Stomach (tissue), 4 donors: ENCODE measurements at regions not wholly inside any gene's neighbourhood (a gene's known extent, or its start where the extent isn't known, plus 50 kb on each side); places are given as distances from the start of the nearest gene placed in this dataset.

Experiments used
- POLR2AphosphoS5 ChIP-seq, 3 donors: sonication (generic); formaldehyde crosslinking; IDR thresholded peaks; one replicate each; pipeline ENCODE4 v1.6.1; 2016; ENCODE audit warnings: antibody characterized with exemption in 3 of 3
- TF ChIP-seq, protein P1 (sequence below), 7 experiments: fragments of 450-650 bp in 4 of 7; fragments of 200-600 bp in 3 of 7; sonication (generic) in 3 of 7; IDR thresholded peaks; one replicate each; pipeline ENCODE4 v1.5.1; 2016 to 2019; ENCODE audit warnings: antibody characterized with exemption in 7 of 7, control low read depth in 2 of 7, mild to moderate bottlenecking in 1 of 7

DNA sequence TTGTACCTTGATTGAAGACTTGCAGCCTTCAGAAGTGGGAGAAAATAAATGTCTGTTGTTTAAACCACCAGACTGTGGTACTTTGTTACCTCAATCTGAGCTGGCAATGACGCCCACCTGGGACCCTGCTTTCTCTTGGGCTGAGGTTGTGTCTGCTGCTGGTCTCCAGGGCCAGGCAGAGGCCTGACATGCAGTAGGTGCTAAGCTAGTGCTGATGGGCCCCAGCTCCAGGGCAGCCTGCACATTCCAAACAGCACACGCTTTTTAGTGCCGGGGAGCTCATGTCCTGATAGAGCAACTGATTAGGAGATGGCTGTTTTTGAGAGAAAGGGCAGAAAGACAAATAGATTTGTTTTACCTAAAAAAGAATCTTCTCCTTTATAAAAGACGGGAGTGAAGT, 664.0 kb upstream of the HS6ST1 start:
- TF ChIP-seq POLR2AphosphoS5 (IDR thresholded peaks at IDR 0.05): no peak
- TF ChIP-seq, protein P1, sequence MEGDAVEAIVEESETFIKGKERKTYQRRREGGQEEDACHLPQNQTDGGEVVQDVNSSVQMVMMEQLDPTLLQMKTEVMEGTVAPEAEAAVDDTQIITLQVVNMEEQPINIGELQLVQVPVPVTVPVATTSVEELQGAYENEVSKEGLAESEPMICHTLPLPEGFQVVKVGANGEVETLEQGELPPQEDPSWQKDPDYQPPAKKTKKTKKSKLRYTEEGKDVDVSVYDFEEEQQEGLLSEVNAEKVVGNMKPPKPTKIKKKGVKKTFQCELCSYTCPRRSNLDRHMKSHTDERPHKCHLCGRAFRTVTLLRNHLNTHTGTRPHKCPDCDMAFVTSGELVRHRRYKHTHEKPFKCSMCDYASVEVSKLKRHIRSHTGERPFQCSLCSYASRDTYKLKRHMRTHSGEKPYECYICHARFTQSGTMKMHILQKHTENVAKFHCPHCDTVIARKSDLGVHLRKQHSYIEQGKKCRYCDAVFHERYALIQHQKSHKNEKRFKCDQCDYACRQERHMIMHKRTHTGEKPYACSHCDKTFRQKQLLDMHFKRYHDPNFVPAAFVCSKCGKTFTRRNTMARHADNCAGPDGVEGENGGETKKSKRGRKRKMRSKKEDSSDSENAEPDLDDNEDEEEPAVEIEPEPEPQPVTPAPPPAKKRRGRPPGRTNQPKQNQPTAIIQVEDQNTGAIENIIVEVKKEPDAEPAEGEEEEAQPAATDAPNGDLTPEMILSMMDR (IDR thresholded peaks at IDR 0.05): no peak
